ENCODE measurements at regions not wholly inside any gene's neighbourhood (a gene's known extent, or its start where the extent isn't known, plus 50 kb on each side); places are given as distances from the start of the nearest gene placed in this dataset.

DNA sequence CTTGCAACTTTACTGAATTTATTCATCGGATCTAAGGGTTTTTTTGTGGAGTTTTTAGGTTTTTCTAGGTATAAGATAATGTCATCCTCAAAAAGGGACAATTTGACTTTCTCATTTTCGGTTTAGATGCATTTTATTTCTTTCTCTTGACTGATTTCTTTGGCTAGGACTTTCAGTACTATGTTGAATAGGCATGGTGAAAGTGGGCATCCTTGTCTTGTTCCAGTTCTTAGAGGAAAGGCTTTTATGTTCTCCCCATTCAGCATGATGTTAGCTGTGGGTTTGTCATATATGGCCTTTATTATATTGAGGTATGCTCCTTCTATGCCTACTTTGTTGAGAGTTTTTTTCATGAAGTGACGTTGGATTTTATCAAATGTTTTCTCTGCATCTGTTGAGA, 106.7 kb downstream of the FAM43A start:
- TF ChIP-seq, protein P1, sequence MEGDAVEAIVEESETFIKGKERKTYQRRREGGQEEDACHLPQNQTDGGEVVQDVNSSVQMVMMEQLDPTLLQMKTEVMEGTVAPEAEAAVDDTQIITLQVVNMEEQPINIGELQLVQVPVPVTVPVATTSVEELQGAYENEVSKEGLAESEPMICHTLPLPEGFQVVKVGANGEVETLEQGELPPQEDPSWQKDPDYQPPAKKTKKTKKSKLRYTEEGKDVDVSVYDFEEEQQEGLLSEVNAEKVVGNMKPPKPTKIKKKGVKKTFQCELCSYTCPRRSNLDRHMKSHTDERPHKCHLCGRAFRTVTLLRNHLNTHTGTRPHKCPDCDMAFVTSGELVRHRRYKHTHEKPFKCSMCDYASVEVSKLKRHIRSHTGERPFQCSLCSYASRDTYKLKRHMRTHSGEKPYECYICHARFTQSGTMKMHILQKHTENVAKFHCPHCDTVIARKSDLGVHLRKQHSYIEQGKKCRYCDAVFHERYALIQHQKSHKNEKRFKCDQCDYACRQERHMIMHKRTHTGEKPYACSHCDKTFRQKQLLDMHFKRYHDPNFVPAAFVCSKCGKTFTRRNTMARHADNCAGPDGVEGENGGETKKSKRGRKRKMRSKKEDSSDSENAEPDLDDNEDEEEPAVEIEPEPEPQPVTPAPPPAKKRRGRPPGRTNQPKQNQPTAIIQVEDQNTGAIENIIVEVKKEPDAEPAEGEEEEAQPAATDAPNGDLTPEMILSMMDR (conservative IDR thresholded peaks at IDR 0.05; ENCODE audit: low read length): no peak
- no peak for TF ChIP-seq EZH2phosphoT487 (IDR thresholded peaks at IDR 0.05; ENCODE audit: borderline replicate concordance)

All from Loucy (cell line).